Peyer's patch (tissue), 4 donors: ENCODE measurements at regions not wholly inside any gene's neighbourhood (a gene's known extent, or its start where the extent isn't known, plus 50 kb on each side); places are given as distances from the start of the nearest gene placed in this dataset.

Experiments used
- CTCF ChIP-seq, 6 experiments: fragments of 450-650 bp in 4 of 6; fragments of 200-600 bp in 2 of 6; sonication (generic) in 1 of 6; IDR thresholded peaks; one replicate each; pipeline ENCODE4 v1.5.1; 2017 to 2019; ENCODE audit warnings: antibody characterized with exemption in 6 of 6, mild to moderate bottlenecking in 3 of 6, moderate library complexity in 1 of 6
- POLR2A ChIP-seq, 2 donors: fragments of 450-650 bp; IDR thresholded peaks; one replicate each; pipeline ENCODE4 v1.5.1; 2017; ENCODE audit warnings: antibody characterized with exemption in 2 of 2, mild to moderate bottlenecking in 2 of 2, moderate library complexity in 2 of 2

- TF ChIP-seq POLR2A (IDR thresholded peaks at IDR 0.05): no peak
- no peak for TF ChIP-seq CTCF (IDR thresholded peaks at IDR 0.05)
These were observed 253.9 kb downstream of the SPATA31D1 start for GRCh38 chr9:82242285-82242963.
